Cardiac fibroblast (primary cell): ENCODE measurements at regions not wholly inside any gene's neighbourhood (a gene's known extent, or its start where the extent isn't known, plus 50 kb on each side); places are given as distances from the start of the nearest gene placed in this dataset.

Source experiments
- DNase-seq, 2 donors: peaks; one replicate each; pipeline versions ENCODE4 v3.0.0 to v3.0.0-alpha.2; 2010; ENCODE audit warnings: low read depth in 2 of 2
- H3K4me3 ChIP-seq, 2 donors: replicated peaks in 1 of 2; 1 replicate in 1 of 2; 2 replicates in 1 of 2; pipeline ENCODE4 v1.5.1; 2011; ENCODE audit warnings: low read depth in 2 of 2, low read length in 2 of 2, mild to moderate bottlenecking in 2 of 2, moderate library complexity in 1 of 2
- TF ChIP-seq, protein P1 (sequence below): IDR thresholded peaks from one replicate; pipeline ENCODE4 v1.5.1; 2011; ENCODE audit warnings: low read depth, mild to moderate bottlenecking, low read length, inconsistent platforms

DNA sequence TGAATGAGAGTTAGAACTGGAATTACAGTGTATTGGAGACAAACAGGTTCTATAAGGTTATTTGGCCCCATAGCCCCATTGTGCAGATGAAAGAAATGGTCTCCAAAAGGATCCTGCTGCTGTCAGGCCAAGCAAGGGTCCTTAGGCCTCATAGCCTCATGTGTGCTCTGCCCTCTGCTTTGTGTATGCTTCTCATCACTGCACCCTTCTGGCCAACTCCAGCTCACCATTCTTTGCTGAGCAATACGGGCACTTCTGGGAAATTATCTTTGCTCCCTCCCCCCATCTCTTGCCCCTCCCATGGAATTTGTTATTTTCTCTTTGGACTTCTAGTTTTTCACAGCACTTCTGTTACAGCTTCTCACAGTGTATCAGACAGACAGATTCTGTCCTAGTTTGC, 298.8 kb downstream of the FOXA2 start:
- DNase-seq = no peak
- no peak overlapping the region for H3K4me3 ChIP-seq

DNA sequence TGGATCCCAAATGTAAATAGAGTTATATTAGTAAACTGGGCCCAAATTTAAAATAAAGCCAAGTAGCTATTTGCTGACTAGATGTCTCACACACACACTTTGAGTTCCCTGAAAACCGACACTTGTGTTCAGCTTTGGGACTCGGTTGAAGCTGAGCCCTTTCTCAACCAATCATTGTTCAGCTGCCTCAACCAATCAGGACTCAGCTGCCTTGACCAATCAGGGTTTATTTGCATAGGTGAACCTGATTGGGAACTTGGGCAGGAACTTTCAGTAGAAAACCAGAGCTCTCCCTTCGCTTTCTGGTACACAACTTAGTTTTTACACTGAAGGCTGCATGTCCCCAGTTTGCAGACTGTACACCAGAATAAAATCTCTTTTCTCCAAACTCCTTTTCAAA, 301.7 kb downstream of the FOXA2 start:
- DNase-seq = no peak
- no peak overlapping the region for H3K4me3 ChIP-seq
- TF ChIP-seq, protein P1, sequence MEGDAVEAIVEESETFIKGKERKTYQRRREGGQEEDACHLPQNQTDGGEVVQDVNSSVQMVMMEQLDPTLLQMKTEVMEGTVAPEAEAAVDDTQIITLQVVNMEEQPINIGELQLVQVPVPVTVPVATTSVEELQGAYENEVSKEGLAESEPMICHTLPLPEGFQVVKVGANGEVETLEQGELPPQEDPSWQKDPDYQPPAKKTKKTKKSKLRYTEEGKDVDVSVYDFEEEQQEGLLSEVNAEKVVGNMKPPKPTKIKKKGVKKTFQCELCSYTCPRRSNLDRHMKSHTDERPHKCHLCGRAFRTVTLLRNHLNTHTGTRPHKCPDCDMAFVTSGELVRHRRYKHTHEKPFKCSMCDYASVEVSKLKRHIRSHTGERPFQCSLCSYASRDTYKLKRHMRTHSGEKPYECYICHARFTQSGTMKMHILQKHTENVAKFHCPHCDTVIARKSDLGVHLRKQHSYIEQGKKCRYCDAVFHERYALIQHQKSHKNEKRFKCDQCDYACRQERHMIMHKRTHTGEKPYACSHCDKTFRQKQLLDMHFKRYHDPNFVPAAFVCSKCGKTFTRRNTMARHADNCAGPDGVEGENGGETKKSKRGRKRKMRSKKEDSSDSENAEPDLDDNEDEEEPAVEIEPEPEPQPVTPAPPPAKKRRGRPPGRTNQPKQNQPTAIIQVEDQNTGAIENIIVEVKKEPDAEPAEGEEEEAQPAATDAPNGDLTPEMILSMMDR = no peak

More for the DNA sequence above, 298.8 kb downstream of the FOXA2 start:
- TF ChIP-seq, protein P1 = no peak

DNA sequence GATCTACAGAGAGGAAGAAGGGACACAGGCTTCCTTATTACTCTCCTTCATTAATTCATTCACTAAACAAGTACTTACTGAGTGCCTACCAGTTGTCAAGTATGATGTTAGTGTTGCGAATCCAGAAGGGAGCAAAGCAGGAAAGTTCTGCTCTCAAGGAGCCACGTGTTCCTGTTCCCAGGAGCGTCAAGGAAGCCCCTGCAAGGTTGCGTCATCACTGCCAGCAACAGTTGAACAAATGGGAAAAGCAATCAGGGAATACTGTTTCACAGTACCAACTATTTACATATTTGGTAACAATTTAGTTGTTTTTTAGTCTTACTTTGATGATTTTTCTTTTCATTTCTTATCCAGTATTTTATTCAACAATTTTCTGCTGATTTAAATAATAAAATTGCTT, 310.0 kb downstream of the FOXA2 start:
- TF ChIP-seq, protein P1 = no peak
- H3K4me3 ChIP-seq = no peak overlapping the region

DNA sequence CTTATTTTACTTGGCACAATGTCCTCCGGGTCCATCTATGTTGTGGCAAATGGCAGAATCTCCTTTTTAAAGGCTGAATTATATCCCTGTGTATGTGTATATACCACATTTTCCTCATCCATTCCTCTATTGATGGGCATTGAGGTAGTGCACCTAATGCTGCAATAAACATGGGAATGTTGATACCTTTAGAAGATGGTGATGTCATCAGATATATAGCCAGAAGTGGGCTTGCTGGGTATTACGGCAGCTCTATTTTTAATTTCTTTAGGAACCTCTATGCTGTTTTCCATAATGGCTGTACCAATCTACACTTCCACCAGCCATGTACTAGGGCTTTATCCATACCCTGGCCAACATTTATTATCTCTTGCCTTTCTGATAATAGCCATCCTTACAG, 315.7 kb downstream of the FOXA2 start:
- no peak overlapping the region for H3K4me3 ChIP-seq
- TF ChIP-seq, protein P1 = no peak

More for the DNA sequence above, 310.0 kb downstream of the FOXA2 start:
- no peak for DNase-seq

DNA sequence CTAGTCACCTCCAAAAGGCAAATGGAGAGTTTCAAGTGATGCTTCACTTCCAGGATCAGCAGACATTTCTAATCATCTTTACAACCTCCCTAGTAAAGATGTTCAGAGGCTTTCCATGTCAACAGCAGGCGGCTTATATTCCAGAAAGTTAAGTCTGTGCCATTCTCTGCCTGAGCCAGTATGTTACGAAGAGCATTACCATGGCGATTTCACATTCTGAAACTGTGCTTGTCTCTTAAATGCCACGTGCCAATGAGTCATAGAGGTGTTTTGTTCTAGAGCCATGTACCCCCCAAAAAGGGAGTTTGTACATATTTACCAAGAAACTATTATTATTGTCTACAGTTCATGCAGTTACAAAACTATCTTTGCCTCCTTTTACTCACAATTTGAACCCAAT, 319.5 kb downstream of the FOXA2 start:
- H3K4me3 ChIP-seq = no peak overlapping the region
- TF ChIP-seq, protein P1 = no peak
- no peak for DNase-seq

More for the DNA sequence above, 315.7 kb downstream of the FOXA2 start:
- no peak for DNase-seq

DNA sequence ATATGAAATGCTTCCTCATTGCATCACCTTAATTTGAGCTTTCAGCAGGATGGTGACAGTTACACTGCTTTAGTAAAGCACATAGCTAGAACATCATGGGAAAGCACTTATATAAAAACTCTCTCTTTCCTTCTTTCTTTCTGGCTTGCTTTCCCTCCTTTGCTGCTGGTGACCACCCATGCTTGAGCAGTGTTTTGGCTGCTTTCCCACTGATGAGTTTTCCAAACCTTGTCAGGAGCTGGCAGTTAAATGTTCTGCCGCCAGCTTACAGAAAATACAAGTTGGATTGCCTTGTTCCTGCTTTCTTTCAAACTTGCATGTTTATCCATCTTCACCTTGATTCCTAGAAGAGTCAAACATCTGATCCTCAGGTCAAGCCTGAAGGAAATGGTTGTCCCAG, 323.9 kb downstream of the FOXA2 start:
- TF ChIP-seq, protein P1 = no peak
- DNase-seq = no peak

DNA sequence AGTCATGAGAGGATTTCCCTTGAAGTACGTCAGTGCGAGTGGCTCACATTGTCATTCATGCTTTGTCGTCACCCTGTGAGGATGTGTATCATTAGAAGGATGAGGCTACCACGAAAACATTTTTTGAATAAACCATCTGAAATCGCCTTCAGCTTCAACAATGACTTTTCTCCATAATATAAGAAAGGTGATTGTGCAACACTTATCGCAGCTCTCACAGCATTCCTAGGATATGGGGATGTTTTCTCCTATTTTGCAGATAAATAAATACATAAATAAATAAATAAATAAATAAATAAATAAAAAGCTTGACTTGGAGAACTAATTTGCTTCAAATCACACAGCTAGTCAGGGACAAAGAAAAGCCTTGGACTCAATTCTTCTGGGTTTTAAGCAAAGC, 326.5 kb downstream of the FOXA2 start:
- DNase-seq = no peak
- TF ChIP-seq, protein P1 = no peak
- no peak overlapping the region for H3K4me3 ChIP-seq

More for the DNA sequence above, 323.9 kb downstream of the FOXA2 start:
- H3K4me3 ChIP-seq = no peak overlapping the region
